ENCODE measurements at regions not wholly inside any gene's neighbourhood (a gene's known extent, or its start where the extent isn't known, plus 50 kb on each side); places are given as distances from the start of the nearest gene placed in this dataset.

DNA sequence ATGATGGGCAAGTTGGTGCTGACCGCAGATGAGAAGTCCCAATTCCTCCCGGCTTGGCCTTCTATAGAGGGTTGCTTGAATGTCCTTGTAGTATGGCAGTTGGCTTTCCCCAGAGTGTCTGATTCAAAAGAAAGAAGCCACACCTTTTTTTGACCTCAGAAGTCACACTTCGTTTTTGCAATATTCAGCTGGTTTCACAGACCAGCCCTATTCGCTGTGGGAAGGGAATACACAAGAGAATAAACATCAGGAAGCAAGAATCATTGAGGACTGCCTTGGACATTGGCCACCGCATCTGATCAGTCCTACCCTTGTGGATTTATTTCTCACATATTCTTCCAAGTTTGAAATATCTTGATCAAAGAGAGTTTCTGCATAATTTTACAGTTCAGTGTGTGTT, 228.6 kb upstream of the SUCLG2 start:
- DNase-seq (ENCODE audit: low read depth in 2 of 2): no peak

GRCh38 chr3:67876261-67876660, 221.8 kb upstream of the SUCLG2 start:
- no peak for DNase-seq (ENCODE audit: low read depth in 2 of 2)

DNA sequence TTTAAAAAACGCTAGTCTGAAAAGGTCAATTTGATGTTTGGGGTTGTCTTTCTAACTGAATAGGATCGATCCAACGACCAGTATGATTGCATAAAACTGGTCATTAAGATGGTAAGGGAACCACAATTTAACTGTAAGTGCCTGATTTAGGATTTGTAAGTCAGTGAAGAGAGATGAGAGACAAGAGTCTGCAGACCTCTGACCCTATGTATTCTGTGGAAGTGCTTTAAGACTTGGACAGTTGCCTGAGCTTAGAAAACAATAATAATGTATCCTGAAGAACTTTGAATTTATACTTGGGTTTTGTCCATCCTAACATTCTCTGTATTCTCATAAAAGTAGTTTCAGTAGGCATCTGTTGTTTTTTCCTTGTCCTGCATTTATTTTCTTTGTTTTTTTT, 221.4 kb upstream of the SUCLG2 start:
- DNase-seq (ENCODE audit: low read depth in 2 of 2): no peak

DNA sequence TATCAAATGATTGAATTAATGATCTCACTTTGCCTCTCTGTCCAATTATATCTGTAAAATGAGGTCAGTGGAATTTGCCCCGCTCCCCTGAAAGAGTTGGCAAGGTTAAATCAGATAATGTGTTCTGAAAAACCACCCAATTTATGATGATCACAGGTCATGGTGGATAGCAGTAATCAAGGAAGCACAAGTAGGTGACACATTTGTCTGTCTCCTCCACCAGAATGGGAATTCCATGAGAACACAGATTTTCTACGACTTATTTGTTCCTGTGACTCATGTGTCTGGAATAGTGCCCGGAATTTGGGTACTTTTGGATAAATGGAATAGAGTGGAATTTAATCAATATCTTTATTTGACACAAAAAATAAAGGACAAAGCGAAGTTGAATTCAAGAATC, 220.9 kb upstream of the SUCLG2 start:
- peak; percentile 5 to 11 for DNase-seq (ENCODE audit: low read depth in 2 of 2)

GRCh38 chr3:67870477-67870876, 216.1 kb upstream of the SUCLG2 start:
- DNase-seq (ENCODE audit: low read depth in 2 of 2): no peak

DNA sequence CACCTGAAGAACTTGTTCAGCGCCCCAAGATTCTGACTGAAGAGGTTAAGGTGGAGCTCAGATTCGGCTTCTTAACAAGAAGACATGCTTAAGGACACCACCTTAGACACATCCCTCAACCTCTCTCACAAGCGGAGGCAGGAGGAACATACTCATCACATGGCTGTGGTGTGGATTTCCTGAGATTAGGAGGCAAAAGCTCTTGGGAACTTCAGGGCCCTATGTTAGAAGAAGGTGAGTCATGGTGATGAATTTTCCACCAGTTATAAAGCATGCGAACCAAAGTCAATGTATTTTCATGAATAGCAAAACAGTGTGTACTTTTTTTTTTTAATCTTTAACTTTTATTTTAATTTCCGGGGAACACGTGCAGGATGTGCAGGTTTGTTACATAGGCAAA, 212.2 kb upstream of the SUCLG2 start:
- no peak for DNase-seq (ENCODE audit: low read depth in 2 of 2)

DNA sequence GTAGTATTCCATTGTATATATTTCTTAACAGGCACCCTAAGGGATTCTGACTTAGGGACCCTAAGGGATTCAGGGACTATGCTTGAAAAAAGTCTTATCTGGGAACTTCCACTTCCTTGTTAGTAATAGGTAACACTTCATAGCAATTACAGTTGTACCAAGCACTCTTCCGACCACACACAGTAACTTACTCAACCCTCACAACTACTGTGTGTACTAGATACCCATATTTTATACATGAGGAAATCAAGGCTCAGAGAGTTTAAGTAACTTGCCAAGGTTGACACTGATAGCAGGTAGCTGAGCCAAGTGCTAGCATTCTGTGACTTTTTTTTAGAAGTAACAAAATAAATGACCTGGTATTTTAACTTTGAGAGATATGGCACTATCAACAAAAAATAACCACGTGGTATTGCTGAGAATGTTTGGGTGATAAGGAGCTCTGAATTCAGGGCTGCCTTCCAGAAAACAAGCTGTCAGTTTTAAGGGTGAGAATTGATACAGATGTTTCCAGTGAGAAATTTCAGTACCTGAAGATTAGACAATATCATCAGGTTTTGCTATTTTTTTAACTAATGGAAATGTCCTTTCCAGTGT, 210.3 kb upstream of the SUCLG2 start:
- no peak for DNase-seq (ENCODE audit: low read depth in 2 of 2)

- no peak for DNase-seq (ENCODE audit: low read depth in 2 of 2)
Observed at GRCh38 chr3:67863869-67864268, 209.5 kb upstream of the SUCLG2 start.

DNA sequence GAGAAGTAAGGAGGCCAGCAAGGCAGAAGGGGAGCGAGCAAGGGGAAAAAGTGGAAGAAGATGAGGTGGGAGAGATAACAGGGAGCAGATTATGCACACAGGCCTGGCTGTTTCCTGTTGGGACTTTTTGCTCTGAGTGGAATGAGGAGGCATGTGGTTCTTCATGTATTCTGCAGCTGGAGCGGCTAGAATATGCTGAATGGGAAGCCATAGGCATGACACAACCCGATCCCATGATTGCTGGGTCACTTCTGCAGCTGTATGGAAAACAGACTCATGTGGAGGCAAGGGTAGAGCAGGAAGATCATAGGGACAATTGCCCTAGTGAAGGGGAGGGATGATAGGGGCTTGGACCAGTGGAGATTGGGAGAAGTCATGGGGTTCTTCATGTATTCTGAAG, 206.0 kb upstream of the SUCLG2 start:
- no peak for DNase-seq (ENCODE audit: low read depth in 2 of 2)

GRCh38 chr3:67858492-67858891, 204.1 kb upstream of the SUCLG2 start:
- no peak for DNase-seq (ENCODE audit: low read depth in 2 of 2)

DNA sequence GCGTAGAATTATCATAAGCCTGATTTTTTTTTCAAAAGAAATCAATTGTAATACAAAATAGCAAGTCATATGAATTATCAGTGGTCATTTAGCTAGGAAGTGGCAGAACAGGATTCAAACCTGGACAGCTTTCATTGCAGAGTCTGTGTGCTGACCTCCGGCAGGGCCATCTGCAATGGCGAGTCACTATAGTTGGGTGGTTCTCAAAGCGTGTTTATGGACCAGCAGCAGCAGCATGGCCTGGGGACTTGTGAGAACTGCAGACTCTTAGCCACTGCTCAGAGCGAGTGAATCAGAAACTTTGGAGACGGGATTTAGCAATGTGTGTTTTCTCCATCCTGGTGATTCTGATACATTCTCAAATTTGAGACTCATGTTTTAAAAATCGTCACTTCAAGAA, 202.3 kb upstream of the SUCLG2 start:
- DNase-seq (ENCODE audit: low read depth in 2 of 2): no peak

DNA sequence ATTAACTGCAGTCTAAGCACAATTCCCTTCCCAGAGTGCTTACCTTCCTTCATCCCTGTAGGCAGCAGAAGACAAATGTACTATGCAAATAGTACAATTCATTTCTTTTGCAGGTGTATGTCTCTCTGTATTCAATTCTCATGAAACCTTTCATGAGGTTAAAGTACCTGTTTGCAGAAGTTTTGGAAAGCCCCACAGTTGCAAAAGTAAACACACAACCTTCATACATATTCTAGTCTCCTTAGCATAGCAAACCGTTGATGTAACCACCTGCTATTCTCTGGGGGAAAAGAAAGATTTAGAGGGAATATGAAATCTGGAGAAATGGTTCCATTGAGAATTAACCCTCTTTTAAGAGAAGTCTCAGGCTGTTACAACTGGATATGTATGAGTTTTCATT, 200.3 kb upstream of the SUCLG2 start:
- DNase-seq (ENCODE audit: low read depth in 2 of 2): no peak

GRCh38 chr3:67853520-67853919, 199.1 kb upstream of the SUCLG2 start:
- no peak for DNase-seq (ENCODE audit: low read depth in 2 of 2)

DNA sequence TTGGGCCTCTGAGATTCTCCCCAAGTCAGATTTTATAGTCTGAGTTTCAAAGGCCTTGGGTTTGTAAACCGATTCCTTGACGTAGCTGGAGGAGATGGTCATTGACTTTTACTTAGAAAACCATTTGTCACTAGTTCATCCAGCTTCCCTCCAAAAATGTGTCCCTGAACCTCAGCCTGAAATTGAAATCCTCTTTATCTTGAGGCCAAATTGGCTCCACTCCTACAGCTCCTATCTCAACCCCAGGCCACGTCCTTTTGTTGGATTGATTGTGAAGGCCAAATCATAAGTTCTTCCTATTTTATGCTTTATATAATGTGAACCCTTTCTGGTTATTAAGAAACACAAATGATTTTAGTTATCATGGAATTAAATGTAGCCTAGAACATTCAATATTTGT, 193.9 kb upstream of the SUCLG2 start:
- DNase-seq (ENCODE audit: low read depth in 2 of 2): no peak

DNA sequence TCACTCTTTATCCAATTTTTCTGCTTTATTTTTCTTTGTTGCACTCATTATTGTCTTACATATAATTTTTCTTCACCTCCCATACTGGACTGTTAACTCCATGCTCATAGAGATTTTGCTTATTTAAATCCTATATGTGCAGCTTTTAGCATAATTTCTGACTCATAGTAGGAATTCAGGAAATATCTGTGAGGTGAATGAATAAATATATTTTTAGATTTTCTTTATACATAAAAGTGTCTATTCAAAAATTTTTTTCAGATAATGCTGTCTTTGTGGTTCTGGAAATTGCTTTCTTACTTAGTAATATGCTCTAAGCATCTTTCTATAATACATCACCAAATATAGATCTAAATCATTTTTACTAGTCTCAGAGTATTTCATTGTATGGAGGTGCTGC, 191.8 kb upstream of the SUCLG2 start:
- peak; percentile 13 to 20 for DNase-seq (ENCODE audit: low read depth in 2 of 2)

- DNase-seq (ENCODE audit: low read depth in 2 of 2): no peak
Observed at GRCh38 chr3:67832817-67833216, 178.4 kb upstream of the SUCLG2 start.

DNA sequence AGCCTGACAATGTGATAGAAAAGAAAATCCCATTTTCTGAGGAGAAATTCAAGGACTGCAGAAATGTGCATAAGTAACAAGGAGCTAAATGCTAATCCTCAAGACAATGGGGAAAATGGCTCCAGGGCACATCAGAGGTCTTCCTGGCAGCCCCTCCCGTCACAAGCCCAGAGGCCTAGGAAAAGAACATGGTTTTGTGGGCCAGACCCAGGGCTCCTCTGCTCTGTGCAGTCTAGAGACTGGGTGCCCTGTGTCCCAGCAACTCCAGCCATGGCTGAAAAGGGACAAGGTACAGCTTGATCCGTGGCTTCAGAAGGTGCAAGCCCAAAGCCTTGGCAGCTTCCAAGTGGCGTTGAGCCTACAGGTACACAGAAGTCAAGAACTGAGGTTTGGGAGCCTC, 176.8 kb upstream of the SUCLG2 start:
- no peak for DNase-seq (ENCODE audit: low read depth in 2 of 2)

- no peak for DNase-seq (ENCODE audit: low read depth in 2 of 2)
Observed at GRCh38 chr3:67828486-67829010, 174.1 kb upstream of the SUCLG2 start.

DNA sequence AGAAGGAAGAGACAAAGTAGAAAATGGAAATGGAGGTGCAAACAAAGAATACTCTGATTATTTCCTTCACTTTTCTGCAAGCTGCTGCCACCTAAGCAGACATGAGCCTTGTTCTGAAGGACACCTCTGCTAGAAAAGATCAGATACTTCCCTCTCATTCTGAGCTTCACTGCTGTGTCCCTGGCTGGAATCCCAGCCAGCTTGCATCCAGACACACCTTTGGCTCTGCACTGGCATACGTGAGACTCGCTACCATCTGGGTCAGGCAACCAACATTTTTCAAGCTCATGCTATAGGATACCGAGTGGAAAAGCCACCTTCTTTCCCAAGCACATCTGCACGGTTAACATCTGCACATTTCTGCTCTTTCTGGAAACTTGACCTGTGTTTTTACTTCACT, 166.7 kb upstream of the SUCLG2 start:
- DNase-seq (ENCODE audit: low read depth in 2 of 2): no peak

DNA sequence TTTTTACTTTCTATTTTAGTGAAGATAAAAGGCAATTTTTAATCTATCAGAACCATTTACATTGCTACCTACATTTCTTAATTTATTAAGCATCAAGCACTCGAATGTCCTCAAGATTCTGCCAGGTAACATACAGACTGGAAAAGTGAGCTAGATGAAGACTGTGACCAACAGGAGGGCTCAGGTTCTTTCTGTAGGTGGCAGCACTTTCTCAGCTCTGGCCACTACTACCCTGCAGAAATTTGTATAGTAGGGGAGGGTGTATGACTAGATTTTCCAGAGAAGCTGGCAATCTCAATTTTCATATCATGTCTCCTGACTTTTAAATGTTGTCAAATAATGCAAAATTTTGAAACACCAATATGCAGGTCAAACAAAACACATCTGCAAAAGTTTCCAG, 165.0 kb upstream of the SUCLG2 start:
- no peak for DNase-seq (ENCODE audit: low read depth in 2 of 2)

- DNase-seq (ENCODE audit: low read depth in 2 of 2): no peak
Observed at GRCh38 chr3:67809370-67809935, 155.0 kb upstream of the SUCLG2 start.

DNA sequence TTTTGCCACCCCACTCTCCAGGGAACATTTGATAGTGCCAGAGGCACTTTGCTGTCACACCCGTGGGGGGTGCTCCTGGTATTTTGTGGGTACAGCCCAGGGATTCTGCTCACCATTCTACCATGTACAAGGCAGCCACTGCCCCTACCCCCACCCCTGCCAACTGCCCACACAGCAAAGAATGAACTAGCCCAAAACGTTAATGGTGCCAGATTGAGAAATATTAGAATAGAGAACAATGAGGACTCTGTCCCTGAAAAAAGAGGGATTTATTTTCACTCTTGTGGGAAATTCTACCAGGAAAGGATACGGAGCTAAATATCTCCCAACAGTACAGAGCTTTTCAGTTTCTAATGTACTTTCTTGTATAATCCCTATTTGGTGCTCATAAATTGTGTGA, 154.5 kb upstream of the SUCLG2 start:
- no peak for DNase-seq (ENCODE audit: low read depth in 2 of 2)

GRCh38 chr3:67804578-67804977, 150.2 kb upstream of the SUCLG2 start:
- DNase-seq (ENCODE audit: low read depth in 2 of 2): no peak

- DNase-seq (ENCODE audit: low read depth in 2 of 2): no peak
Observed at GRCh38 chr3:67804089-67804488, 149.7 kb upstream of the SUCLG2 start.
